NCI-H2196 (cell line): ENCODE measurements at regions not wholly inside any gene's neighbourhood (a gene's known extent, or its start where the extent isn't known, plus 50 kb on each side); places are given as distances from the start of the nearest gene placed in this dataset.
"Not testable (repeated sequence)": the region's sequence is repeated elsewhere in the genome, so short reads cannot be mapped to it uniquely, and the experiment has no call there.

ENCODE experiments used
- DNase-seq: peaks from one replicate; lab custom pipeline; 2025; ENCODE audit not compliant: unreplicated experiment; lab: John Stamatoyannopoulos, UW

DNA sequence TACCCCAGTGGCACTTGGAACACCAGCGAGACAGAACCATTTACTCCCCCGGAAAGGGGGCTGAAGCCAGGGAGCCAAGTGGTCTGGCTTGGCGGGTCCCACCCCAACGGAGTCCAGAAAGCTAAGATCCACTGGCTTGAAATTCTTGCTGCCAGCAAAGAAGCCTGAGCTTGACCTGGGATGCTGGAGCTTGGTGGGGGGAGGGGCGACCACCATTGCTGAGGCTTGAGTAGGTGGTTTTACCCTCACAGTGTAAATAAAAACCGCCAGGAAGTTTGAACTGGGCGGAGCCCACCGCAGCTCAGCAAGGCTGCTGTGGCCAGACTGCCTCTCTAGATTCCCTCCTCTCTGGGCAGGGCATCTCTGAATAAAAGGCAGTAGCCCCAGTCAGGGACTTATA lies 62.8 kb downstream of the RPS24 start:
- not testable (repeated sequence) for DNase-seq

DNA sequence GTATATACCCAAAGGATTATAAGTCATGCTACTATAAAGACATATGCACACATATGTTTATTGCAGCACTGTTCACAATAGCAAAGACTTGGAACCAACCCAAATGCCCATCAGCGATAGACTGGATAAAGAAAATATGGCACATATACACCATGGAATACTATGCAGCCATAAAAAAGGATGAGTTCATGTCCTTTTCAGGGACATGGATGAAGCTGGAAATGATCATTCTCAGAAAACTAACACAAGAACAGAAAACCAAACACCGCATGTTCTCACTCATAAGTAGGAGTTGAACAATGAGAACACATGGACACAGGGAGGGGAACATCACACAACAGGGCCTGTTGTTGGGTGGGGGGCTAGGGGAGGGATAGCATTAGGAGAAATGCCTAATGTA lies 68.9 kb downstream of the RPS24 start:
- DNase-seq = not testable (repeated sequence)

DNA sequence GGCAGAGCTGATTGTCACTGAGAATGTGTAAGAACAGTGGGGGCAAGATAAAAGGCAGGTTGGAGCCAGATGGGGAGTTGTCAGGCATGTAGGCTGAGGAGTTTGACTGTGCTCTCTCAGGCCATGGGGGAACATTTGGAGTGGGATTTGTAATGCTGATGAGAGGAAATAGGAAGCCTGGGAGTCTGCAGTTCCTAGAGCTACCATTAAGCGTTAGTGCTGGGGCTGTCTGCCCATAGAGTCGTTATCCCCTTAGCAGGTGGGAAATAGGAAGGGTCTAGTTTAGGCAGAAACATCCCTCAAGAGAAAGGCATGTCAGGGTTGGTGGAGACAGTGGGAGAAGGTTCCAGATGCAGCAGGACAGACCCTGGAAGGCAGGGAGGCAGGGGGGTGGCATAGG lies 75.5 kb downstream of the RPS24 start:
- DNase-seq = no peak

DNA sequence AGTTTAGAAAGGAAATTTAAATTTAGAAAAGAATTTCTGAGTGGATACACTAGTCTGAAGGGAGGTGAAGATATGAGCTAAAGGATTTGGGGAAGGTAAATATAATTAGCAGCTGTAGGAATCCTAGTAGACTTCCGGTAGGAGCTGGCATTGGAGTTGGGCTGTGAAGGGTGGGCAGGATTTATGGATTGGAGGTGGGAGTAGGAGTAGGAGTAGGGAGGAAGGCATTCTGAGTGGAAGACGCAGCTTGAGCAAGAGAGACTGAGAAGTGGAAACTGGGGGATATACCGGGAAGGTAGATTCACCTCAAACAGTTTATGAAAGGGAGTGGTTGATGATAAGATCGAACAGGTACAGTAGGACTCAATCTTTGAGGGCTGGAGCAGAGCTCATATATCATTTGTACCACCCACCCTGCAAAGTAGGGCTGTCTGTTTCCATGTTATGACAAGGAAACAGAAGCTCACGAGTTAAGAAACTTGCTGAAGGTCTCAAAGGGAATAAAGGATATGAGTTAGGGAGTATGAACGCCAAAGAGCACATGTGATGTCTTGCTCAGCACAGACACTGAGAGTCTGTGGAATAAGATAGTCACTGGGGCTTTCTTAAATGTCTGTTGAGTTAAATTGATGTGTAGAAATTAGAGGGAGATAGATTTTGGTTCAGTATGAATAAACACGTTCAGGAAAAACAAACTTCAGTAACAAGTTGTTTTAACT lies 81.6 kb downstream of the RPS24 start:
- no peak for DNase-seq

DNA sequence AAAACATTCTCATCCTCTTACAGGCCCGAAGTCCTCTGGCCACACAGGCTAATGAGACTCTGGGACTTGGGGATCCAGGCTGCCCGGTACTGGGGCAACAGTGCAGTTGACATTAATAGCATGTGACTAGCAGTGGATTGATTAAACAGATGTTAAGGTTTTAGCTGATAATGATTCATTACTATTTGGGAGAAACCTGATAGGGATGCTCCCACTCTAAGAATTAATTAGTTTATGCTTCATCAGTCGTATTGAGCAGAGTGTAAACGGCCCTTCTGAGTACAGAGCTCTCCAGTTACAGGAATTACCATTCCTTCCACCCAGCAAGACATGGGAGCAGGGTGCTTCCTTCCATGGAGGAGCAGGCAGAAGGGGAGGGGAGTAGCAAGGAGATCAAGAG lies 82.7 kb downstream of the RPS24 start:
- DNase-seq = no peak

DNA sequence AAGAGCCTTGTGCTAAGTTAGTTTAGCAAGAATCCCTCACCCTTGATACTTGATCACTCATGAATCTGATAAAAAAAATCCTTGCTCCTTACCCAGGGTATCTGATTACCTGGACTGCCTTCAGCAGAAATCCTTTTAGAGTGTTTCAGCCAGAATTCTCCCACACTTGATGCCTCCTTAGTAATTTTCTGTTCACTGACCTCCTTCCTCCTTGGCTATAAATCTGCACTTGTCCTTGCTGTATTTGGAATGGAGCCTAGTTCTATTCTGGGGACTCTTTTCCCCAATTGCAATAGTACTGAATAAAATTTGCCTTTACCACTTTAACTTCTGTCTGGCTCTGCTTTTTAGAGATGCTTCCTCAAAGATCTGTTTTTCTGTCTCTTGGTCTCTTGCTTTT lies 84.9 kb downstream of the RPS24 start:
- no peak for DNase-seq

DNA sequence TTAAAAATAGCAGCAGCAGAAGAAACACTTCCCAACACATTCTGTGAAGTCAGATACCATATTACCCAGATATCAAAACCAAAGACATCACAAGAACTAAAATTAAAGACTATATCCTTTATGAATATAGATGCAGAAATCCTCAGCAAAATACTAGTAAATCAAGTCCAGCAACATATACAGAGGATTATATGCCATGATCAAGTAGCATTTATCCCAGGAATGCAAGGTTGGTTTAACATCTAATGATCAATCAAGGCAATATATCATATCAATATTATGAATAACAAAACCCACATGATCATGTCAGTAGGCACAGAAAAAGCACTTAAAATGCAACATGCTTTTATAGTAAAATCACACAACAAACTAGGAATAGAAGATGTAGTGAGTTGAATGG lies 88.1 kb downstream of the RPS24 start:
- DNase-seq = no peak

DNA sequence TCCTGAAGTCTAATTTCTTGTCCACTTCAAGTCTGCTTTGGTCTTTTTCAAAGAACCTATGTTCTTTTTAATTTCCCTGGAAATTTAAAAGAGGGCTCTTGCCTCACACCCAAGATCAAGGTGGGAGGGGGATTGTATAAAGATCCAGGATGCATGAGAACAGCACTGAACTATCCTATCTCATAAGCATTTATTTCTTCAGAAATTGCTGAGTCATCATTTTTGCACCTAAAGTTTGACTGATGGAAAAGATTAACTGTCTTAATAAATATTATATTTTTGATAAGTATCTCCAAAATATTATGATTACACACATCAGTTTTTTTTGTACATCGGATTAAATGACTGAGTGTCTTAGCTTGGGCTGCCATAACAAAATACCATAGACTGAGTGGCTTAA lies 90.5 kb downstream of the RPS24 start:
- DNase-seq = no peak

DNA sequence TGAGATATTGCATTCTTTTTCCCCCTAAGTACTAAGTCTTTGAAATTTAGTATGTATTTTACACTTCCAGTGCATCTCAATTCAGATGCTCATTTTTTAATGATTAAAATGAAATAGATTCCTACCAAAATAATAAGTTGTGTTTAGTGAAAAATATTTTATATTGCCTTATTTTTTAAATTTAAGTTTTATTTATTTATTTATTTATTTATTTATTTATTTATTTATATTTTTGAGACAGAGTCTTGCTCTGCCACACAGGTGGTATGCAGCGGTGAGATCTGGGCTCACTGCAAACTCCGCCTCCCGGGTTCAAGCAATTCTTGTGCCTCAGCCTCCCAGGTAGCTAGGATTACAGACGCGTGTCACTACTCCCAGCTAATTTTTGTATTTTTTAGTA lies 95.5 kb downstream of the RPS24 start:
- no peak for DNase-seq

DNA sequence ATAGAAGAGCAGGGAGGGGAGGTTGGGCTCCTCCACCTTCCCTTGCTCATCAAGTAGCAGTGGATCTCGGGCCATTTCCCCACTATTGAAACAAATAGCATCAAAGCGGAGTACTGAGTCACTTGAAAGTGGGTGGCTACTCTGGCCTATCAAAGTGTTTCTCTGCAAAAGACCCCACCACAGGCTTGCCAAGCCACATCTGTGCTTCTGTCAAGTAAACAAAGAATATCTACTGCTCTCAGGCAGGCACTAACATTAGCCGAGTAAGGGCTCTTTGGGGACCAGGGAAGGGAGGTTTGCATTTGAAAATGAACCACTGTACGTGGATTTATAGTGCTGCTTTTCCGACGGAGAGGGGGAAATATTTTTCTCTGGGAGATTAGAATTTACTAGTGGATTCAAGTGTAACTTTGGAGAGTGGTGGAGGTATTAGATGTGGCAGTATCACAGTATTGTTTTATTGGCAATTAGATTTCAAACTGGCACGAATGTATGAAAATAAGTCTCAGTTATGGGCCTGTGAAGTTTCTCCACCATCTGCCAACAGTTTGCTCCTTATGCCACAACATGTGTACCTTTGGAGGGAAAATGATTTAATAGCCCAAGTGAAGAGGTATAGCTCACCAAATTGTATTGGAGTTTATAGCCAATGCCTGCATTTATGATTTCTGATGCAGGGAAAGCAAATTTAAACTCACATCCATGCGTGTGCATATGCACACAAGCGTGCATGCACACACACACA lies 97.5 kb downstream of the RPS24 start:
- no peak for DNase-seq

DNA sequence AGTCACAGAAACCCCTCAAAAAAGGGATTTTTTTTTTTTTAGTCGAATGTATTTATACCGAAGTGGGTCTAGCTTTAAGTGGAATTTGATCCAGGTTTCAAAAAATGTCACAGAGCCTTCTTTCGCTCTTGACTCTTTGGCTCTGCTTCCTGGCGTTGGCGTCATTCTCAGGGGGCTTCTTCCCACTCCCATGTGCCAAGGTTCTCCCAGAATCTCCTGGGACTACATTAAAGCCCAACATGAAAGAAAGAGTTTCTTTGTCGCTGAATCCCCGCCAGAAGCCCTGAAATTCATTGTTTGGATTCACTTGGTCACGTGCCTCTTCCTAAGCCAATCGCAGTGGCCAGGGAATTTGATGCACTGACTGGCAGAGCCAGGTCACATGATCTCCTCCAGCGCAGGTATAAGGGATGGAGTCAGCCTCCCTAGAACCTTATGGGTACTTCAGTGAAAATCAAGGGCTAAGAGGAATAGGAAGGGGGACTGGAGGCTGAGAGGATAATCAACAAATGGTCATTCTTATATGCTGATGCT lies 101.2 kb downstream of the RPS24 start:
- no peak for DNase-seq

DNA sequence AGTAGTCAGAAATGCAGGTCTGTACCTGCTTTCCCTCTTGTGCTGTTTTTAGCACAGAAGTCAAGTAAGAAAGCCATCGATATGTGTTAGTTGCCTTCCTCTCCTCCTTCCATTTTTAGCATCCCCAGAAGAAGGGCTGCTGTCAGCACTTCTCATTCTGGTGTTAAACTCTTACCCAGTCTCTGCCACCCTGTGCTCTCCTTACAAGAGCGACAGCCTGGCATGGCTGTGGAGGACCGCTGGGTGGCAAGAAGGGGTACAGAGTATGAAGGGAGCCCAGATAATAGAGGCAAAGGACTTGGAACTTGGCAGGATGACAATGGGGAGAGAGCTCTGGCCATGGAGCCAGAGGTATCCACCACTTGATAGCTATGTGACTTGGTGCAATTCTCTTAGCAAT lies 103.5 kb downstream of the RPS24 start:
- no peak for DNase-seq

DNA sequence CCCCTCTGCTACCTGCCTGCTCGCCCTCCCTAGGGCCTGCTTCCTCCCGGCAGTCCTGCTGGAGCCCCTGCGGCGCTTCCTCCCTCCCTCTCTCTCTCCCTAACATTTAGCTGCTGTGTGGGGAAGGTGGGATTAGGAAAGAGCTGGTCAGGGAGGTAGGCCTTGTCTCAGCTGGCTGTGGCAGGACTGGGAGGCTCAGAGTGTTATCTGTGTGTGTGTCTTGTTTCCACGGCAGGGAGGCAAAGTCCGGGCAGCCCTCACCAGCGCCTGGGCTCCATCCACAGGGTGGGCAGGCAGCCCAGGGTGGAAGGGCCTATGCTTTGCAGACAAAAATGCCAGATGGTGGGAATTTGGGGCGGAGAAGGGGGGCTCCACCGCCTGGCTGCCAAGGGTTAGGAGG lies 105.7 kb downstream of the RPS24 start:
- no peak for DNase-seq

DNA sequence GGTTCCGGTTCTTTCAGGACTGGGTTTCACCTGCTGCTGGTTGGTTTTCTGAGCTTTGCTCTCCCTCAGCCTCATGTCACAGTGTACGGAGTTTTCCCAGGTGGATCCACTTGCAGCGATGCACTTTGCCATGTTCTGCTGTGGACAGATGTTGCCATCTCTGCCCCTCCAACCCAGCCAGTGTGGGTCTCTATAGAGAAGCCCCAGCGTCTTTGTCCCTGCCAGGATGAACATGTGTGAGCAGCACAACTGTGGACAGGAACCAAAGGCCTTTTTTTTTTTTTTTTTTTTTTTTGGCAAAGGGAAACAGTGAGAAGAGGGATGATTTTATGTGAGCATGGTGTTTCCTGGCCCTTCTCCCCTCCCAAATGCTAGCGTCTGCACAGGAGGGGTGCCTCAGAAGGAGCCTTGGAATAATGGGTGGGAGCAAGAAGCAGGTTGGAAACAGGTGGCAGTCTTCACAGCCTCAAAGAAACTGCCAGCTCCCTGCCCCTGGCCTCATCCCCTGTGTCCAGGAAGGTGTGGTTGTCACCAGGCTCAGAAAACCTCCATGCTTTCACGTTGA lies 106.5 kb downstream of the RPS24 start:
- no peak for DNase-seq

DNA sequence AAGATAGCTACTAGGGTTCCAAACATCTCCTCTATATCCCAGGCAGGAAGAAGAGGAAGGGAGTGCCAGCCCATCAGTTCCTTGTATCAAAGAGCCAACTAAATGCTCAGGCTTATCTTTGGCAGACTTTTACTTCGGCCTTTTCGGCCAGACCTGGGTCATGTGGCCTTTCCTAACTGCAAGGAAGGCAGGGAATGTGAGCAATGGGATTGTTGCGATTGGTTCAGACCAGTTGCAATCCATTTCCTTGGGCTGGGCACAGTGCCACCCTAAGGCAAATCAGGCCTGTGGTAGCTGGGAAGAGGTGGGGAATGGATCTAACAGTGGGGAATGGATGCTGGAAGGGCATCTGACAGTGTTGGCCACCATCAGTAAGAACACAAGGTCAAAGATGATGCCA lies 109.9 kb downstream of the RPS24 start:
- no peak for DNase-seq

DNA sequence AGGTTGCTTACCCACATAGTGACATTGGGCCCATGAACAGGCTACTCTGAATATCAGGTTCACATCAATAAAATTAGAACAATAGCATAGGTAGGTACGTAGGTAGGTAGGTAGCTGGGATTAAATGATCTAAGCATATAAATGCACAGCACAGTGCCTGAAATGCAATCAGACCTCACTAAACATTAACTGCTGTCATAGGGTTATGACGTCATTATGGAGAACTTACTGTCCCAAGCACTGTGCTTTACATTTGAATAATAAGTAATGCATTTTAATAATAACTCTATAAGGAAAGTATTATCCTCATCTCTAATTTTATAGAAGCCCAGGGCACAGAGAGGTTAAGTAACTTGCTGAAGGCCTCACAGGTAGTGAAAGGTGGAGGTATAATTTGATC lies 112.5 kb downstream of the RPS24 start:
- DNase-seq = no peak

DNA sequence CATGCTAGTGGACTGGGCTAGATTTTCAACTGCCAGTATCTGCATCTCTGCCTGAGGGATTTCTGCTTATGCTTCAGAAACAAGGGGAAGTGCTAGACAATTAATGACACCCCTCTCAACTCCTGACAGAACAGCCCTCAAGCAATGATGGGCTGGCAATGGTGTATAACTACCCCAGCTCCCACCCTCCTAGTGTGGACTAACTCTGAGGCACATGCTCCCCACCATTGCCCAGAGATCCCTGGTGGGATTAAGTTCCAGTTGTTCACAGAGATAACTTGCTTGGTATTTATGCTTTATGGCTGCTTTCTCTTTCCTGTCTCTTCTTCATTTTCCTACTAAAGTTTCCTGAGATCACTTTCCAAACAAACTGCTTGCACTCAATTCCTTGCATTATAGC lies 113.5 kb downstream of the RPS24 start:
- DNase-seq = no peak

DNA sequence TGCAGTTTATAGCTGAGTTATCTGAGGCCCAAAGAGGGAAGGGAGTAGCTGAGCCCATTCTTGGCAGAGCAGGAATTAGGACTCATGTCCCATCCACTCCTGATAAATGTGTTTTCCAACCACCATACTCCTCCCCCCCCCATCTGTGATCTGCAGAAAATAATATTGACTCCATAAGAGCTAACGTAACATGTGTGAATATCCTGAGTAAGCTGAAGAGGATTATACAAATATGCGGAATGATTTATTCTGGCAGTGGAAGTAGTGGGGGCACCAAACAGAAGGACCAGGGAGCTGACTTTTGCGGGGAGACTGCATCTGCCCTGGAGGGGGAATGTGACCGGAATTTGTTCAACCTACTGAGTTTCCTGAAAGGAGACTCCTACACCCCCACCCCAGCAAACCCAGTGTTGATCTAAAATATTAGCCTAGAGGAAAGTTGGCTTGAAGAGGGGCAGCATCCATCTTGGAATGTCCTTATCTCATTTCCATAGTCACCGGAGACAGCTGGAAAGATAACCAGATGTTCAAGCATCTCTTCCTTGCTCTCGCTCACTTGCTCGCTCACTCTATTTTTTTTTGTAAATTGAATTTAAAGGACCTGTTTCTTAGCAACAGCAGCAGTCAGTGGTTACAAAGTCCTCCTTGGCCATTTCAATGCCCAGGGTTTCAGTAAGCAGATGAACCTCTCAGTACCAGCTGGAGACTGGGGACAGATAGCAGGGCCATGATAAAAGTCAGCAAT lies 114.7 kb downstream of the RPS24 start:
- no peak for DNase-seq

DNA sequence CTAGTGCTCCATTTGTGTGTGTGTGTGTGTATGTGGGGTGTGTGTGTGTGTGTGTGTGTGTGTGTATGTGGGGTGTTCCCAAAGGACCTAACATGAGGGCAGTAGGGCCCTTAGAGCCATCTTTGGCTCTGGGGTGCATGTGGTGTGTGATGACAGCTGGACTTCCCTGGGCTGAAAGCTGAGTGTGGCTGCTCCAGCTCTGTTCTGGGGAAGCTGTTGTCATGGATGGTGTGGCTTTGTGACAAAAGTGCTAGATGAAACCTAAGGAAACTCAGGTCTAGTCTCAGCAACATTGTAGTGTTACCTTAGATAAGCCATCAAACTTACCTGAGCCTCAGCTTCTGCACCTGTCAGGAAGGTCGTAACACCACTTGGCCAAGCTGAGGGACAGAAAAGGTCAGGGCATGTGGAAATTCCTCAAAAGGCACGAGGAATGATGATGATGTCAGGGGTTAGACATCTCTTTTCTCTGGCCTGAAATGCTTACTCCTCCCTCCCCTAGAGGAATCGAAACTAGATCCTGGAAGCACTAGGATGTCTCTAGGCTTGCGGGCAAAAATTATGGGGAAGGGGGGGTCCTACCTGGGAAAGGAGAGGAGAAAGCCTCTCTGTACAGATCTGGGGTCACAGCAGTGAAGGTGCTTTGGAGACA lies 115.4 kb downstream of the RPS24 start:
- DNase-seq = no peak

DNA sequence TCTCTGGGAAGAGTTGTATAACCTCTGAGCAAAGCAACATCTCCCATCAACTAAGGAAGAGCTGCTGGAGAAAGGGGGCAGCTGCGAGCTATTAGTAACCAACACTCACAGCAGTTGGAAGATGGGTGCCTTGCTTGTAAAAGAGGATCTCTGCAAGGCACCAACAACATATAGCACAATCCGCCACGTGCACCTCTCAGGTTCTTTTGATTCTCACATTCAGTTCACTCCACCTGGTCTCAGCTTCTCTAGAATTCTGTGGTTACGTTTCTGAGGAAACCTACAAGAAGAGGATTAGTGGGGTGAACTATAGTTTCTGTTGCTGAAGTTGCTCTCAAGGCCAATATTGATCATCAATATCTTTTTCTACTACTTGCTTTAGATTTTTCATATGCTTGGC lies 117.1 kb downstream of the RPS24 start:
- no peak for DNase-seq

DNA sequence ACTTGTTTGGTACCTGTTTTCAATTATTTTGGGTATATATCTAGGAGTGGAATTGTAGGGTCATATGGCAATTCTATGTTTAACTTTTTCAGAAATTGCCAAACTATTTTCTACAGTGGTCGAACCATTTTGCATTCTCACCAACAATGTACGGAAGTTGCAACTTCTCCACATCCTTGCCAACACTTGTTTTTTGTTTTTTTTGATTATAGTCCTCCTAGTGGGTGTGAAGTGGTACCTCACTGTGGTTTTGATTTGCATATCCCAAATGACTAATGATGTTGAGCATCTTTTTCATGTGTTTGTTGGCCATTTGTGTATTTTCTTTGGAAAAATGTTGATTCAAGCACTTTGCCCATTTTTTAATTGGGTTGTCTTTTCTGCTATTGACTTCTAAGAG lies 122.1 kb downstream of the RPS24 start:
- no peak for DNase-seq
